Neutrophil (primary cell): ENCODE measurements at regions not wholly inside any gene's neighbourhood (a gene's known extent, or its start where the extent isn't known, plus 50 kb on each side); places are given as distances from the start of the nearest gene placed in this dataset.

ENCODE experiments used
- H3K27ac ChIP-seq: fragments of 200-600 bp; sonication (generic); 2 replicates; pipeline ENCODE4 v1.5.1; 2016; ENCODE audit warnings: mild to moderate bottlenecking, moderate library complexity
- H3K27me3 ChIP-seq: fragments of 200-600 bp; sonication (generic); 2 replicates; pipeline ENCODE4 v1.6.0; 2016; ENCODE audit warnings: mild to moderate bottlenecking
- H3K36me3 ChIP-seq: fragments of 200-600 bp; sonication (generic); 2 replicates; pipeline ENCODE4 v1.5.1; 2017
- H3K4me1 ChIP-seq, 2 experiments: fragments of 200-600 bp in 1 of 2; sonication (generic) in 1 of 2; 1 replicate in 1 of 2; 2 replicates in 1 of 2; pipeline versions ENCODE4 v1.5.1 to v1.6.1; 2013 to 2016; ENCODE audit warnings: low read depth in 1 of 2, low read length in 1 of 2, mild to moderate bottlenecking in 1 of 2, moderate library complexity in 1 of 2; ENCODE audit not compliant: control insufficient read depth in 1 of 2, insufficient read depth in 1 of 2
- H3K4me3 ChIP-seq, 2 experiments: fragments of 200-600 bp in 1 of 2; sonication (generic) in 1 of 2; 1 replicate in 1 of 2; 2 replicates in 1 of 2; pipeline ENCODE4 v1.5.1; 2013 to 2016; ENCODE audit warnings: low read depth in 1 of 2, low read length in 1 of 2, mild to moderate bottlenecking in 1 of 2, moderate library complexity in 1 of 2
- H3K9me3 ChIP-seq: fragments of 200-600 bp; sonication (generic); 2 replicates; pipeline ENCODE4 v1.5.1; 2016
- CTCF ChIP-seq: fragments of 200-600 bp; sonication (generic); IDR thresholded peaks from 2 replicates; pipeline ENCODE4 v1.5.1; 2016; ENCODE audit warnings: antibody characterized with exemption

DNA sequence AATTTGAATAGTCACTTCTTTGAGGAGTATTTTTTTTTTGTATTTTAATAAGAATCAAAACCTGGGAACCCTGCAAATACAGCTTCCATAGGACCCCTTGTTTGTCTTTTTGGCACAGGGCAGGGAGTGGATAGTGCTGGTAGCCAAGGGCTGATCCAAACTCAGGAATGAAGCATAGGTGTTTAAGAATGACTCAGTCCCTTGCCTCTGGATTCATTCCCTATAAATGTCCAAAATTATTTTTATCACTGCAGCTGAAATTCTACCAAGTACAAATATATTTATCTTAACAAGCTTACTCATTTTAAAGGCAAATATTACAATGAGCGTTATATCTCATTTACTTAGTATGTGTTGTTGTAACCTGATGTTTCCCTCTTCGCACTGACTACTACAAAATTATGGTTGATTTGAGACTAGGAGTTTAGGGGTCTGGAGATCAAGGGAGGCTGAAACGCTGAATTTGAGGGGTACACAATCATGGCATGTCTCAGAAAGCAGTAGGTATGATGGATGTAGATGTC is 278.6 kb upstream of the LYPLAL1 start:
- no peak for TF ChIP-seq CTCF
- Histone ChIP-seq H3K9me3 (no peaks in the 10 kb centered on the region), H3K4me3 (no peak overlapping the region), H3K36me3 (no peaks in the 10 kb centered on the region), H3K4me1 (no peaks in the 10 kb centered on the region), H3K27me3 (no peaks in the 10 kb centered on the region), H3K27ac (no peak overlapping the region)

GRCh38 chr1:218896202-218896601 is 277.5 kb upstream of the LYPLAL1 start:
- Histone ChIP-seq H3K27me3 (no peaks in the 10 kb centered on the region), H3K27ac (no peak overlapping the region), H3K9me3 (no peaks in the 10 kb centered on the region), H3K36me3 (no peaks in the 10 kb centered on the region), H3K4me1 (no peaks in the 10 kb centered on the region), H3K4me3 (no peak overlapping the region)
- TF ChIP-seq CTCF = no peak

DNA sequence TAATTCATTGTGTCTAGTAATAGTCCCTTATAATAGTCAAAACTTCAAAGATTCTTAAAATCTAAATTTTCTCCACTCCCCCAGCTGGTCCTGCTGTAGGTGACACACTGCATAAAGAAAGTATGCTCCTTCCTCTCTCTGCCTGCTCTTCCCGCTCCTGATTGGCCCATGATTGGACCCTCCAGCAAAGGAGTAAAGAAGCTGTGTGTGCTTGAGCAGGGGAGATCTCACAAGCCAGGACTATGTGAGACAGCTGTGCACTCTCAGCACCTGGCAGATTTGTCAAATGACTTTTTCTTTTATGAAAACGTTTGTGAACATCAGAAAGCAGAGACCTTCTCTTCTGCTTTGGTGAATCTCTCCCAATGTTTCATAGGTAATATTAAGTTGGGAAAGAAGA is 274.8 kb upstream of the LYPLAL1 start:
- H3K36me3 ChIP-seq = no peaks in the 10 kb centered on the region
- no peak overlapping the region for H3K27ac ChIP-seq
- no peak for TF ChIP-seq CTCF
- H3K4me1 ChIP-seq = no peaks in the 10 kb centered on the region
- H3K9me3 ChIP-seq = no peaks in the 10 kb centered on the region
- no peaks in the 10 kb centered on the region for H3K27me3 ChIP-seq
- H3K4me3 ChIP-seq = no peak overlapping the region

DNA sequence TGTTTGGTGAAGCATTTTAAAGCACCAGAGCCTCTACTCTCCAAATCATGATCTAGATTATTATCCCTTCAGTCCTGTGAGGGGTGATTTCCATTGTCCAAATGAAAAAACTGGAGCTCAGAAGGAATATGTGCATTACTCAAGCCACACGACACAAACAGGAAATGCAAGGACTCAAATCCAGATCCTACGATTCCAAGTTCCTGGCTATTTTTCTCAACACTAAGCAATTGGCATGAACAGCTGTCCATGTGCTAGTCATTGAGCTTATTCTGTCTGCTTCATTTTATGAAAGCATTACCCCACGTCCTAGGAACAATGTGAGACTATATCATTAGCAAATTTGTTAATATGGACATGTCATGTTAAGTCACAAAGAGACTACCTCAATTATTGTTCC is 273.1 kb upstream of the LYPLAL1 start:
- Histone ChIP-seq H3K4me1 (no peaks in the 10 kb centered on the region), H3K4me3 (no peak overlapping the region), H3K36me3 (no peaks in the 10 kb centered on the region), H3K27me3 (no peaks in the 10 kb centered on the region), H3K27ac (no peak overlapping the region), H3K9me3 (no peaks in the 10 kb centered on the region)
- no peak for TF ChIP-seq CTCF

GRCh38 chr1:218904416-218904815 is 269.3 kb upstream of the LYPLAL1 start:
- no peak overlapping the region for H3K4me3 ChIP-seq
- no peaks in the 10 kb centered on the region for H3K36me3 ChIP-seq
- no peak for TF ChIP-seq CTCF
- no peaks in the 10 kb centered on the region for H3K4me1 ChIP-seq
- H3K9me3 ChIP-seq = no peaks in the 10 kb centered on the region
- H3K27ac ChIP-seq = no peak overlapping the region
- H3K27me3 ChIP-seq = no peaks in the 10 kb centered on the region

DNA sequence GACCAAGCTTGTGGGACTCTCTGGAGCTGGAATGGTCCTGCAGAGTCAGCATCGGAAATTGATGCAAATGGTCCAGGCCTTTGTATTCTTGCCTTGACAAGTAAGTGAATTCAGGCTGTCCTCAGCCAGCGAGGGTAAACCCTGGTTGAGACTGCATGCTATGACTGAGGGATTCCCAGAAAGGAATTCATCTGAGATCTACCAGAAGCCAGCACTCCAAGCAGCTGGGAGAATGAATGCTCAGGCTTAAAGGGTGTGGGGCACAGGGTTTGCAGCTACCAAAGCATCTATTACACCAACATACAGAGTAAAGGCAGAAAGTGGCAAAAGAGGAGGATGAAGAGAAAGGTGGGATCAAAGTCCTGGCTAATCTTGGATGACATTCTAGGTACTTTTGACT is 257.0 kb upstream of the LYPLAL1 start:
- Histone ChIP-seq H3K27me3 (no peaks in the 10 kb centered on the region), H3K36me3 (no peaks in the 10 kb centered on the region), H3K9me3 (no peaks in the 10 kb centered on the region), H3K4me1 (no peaks in the 10 kb centered on the region), H3K4me3 (no peak overlapping the region), H3K27ac (no peak overlapping the region)
- TF ChIP-seq CTCF = no peak
